CD14-positive monocyte (primary cell): ENCODE measurements at regions not wholly inside any gene's neighbourhood (a gene's known extent, or its start where the extent isn't known, plus 50 kb on each side); places are given as distances from the start of the nearest gene placed in this dataset.

Experiments
- DNase-seq, 3 donors: peaks; one replicate each; pipeline ENCODE4 v3.0.0-alpha.2; 2011 to 2022
- H2AFZ ChIP-seq: 2 replicates; pipeline ENCODE4 v1.6.0; 2012; ENCODE audit warnings: mild to moderate bottlenecking, low read depth, low read length, inconsistent platforms; ENCODE audit not compliant: insufficient read depth, poor library complexity, severe bottlenecking
- H3K27ac ChIP-seq, 2 donors: 1 replicate in 1 of 2; 2 replicates in 1 of 2; pipeline ENCODE4 v1.5.1; 2012 to 2013; ENCODE audit warnings: low read length in 2 of 2, control low read depth in 1 of 2, inconsistent platforms in 1 of 2, low read depth in 1 of 2, mild to moderate bottlenecking in 1 of 2
- H3K27me3 ChIP-seq, 2 donors: one replicate each; pipeline versions ENCODE4 v1.6.0 to v1.6.1; 2011 to 2013; ENCODE audit warnings: low read length in 2 of 2; ENCODE audit not compliant: control insufficient read depth in 2 of 2, insufficient read depth in 2 of 2
- H3K36me3 ChIP-seq, 2 donors: replicated peaks in 1 of 2; 1 replicate in 1 of 2; 2 replicates in 1 of 2; pipeline versions ENCODE4 v1.5.1 to v1.6.1; 2012 to 2013; ENCODE audit warnings: low read length in 2 of 2, control low read depth in 1 of 2, inconsistent platforms in 1 of 2, mild to moderate bottlenecking in 1 of 2; ENCODE audit not compliant: insufficient read depth in 2 of 2, control insufficient read depth in 1 of 2
- H3K4me1 ChIP-seq, 2 donors: 1 replicate in 1 of 2; 2 replicates in 1 of 2; pipeline versions ENCODE4 v1.5.1 to v1.6.1; 2012 to 2013; ENCODE audit warnings: low read length in 2 of 2, control low read depth in 1 of 2, inconsistent platforms in 1 of 2, mild to moderate bottlenecking in 1 of 2, moderate library complexity in 1 of 2; ENCODE audit not compliant: insufficient read depth in 2 of 2, control insufficient read depth in 1 of 2
- H3K4me2 ChIP-seq: replicated peaks from 2 replicates; pipeline ENCODE3; 2012; ENCODE audit warnings: low read length, moderate library complexity, mild to moderate bottlenecking; ENCODE audit not compliant: poor library complexity, severe bottlenecking; ENCODE audit errors: extremely low read depth
- H3K4me3 ChIP-seq, 3 experiments: fragments of 200-600 bp in 1 of 3; sonication (generic) in 1 of 3; replicated peaks in 1 of 3; 1 replicate in 2 of 3; 2 replicates in 1 of 3; pipeline ENCODE4 v1.5.1; 2011 to 2013; ENCODE audit warnings: low read length in 3 of 3, mild to moderate bottlenecking in 3 of 3, control low read depth in 2 of 3, low read depth in 2 of 3, inconsistent platforms in 1 of 3, moderate library complexity in 1 of 3
- H3K79me2 ChIP-seq: 2 replicates; pipeline ENCODE4 v1.6.0; 2012; ENCODE audit warnings: mild to moderate bottlenecking, control low read depth, inconsistent platforms, low read length, moderate library complexity; ENCODE audit not compliant: insufficient read depth
- H3K9ac ChIP-seq: 2 replicates; pipeline ENCODE4 v1.6.0; 2017; ENCODE audit warnings: low read length, mild to moderate bottlenecking; ENCODE audit not compliant: insufficient read depth, poor library complexity, severe bottlenecking
- H3K9me3 ChIP-seq, 2 donors: replicated peaks in 1 of 2; 1 replicate in 1 of 2; 2 replicates in 1 of 2; pipeline versions ENCODE4 v1.5.1 to v1.6.1; 2012 to 2013; ENCODE audit warnings: low read length in 2 of 2, control low read depth in 1 of 2; ENCODE audit not compliant: control insufficient read depth in 1 of 2, insufficient read depth in 1 of 2
- H4K20me1 ChIP-seq: 2 replicates; pipeline ENCODE4 v1.6.0; 2012; ENCODE audit warnings: mild to moderate bottlenecking, low read length, control low read depth, moderate library complexity; ENCODE audit not compliant: insufficient read depth
- H3K27ac Mint-ChIP-seq, 7 donors: one replicate each; pipeline ENCODE4 v1.8.0; 2020; ENCODE audit warnings: mild to moderate bottlenecking in 7 of 7, mixed read lengths in 7 of 7, moderate library complexity in 6 of 7, inconsistent platforms in 2 of 7
- H3K27me3 Mint-ChIP-seq, 3 donors: one replicate each; pipeline ENCODE4 v1.8.0; 2021 to 2022; ENCODE audit warnings: low read depth in 3 of 3, mild to moderate bottlenecking in 3 of 3, mixed read lengths in 3 of 3, moderate library complexity in 3 of 3, inconsistent platforms in 1 of 3
- H3K36me3 Mint-ChIP-seq, 2 donors: one replicate each; pipeline ENCODE4 v1.8.0; 2020; ENCODE audit warnings: mixed read lengths in 2 of 2, inconsistent platforms in 1 of 2, mild to moderate bottlenecking in 1 of 2
- H3K4me1 Mint-ChIP-seq: one replicate; pipeline ENCODE4 v1.8.0; 2020; ENCODE audit warnings: mild to moderate bottlenecking, mixed read lengths
- H3K4me3 Mint-ChIP-seq, 2 donors: one replicate each; pipeline ENCODE4 v1.8.0; 2020; ENCODE audit warnings: mild to moderate bottlenecking in 2 of 2, mixed read lengths in 2 of 2, moderate library complexity in 1 of 2
- H3K9me3 Mint-ChIP-seq, 7 donors: one replicate each; pipeline ENCODE4 v1.8.0; 2020 to 2022; ENCODE audit warnings: mixed read lengths in 7 of 7, mild to moderate bottlenecking in 6 of 7, moderate library complexity in 6 of 7, inconsistent platforms in 2 of 7
- CTCF ChIP-seq: fragments of 200-600 bp; IDR thresholded peaks from one replicate; pipeline ENCODE4 v1.8.0; 2022; ENCODE audit warnings: antibody characterized with exemption, mild to moderate bottlenecking
- WGBS: methylation state at CpG from one replicate; pipeline ENCODE4 v1.1.5; 2013; ENCODE audit warnings: missing lambda C conversion rate; ENCODE audit not compliant: insufficient coverage; 5-methylcytosine and 5-hydroxymethylcytosine counted together
- intact Hi-C, 2 donors: fragments of 100-400 bp; cut with micrococcal nuclease; formaldehyde crosslinking; loops; one replicate each; pipeline versions ENCODE4 v1.15.0 to v1.15.1; 2023

DNA sequence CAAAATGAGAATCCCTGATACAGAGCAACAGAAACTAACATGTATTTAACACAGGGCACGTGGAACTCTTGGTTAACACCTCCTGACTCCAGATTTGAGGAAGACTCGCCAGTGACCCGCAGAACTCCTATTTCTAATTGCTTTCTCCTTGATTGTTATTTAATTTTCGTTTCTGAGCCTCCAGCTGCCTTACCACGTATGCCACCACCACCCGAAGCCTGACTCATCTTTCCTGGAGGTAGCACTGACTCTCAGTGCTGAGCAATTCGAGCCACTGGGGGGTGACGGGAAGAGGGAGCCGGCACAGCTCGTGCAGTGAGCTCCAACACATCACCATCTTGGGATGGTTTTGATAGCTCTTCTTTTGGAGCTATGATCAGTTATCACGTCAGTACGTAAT lies 273.9 kb upstream of the MGMT start:
- Mint-ChIP-seq H3K4me1 (peaks cover 3% of the 10 kb centered on the region), H3K36me3 (no peaks in the 10 kb centered on the region), H3K27me3 (peaks cover 16 to 24% (median 20%) of the 10 kb centered on the region in 3 donors), H3K9me3 (peaks cover 0 to 3% (median 2%) of the 10 kb centered on the region in 7 donors), H3K27ac (no peak overlapping the region), H3K4me3 (no peak overlapping the region)
- Histone ChIP-seq H3K4me1 (no peaks in the 10 kb centered on the region), H3K27ac (no peak overlapping the region), H3K79me2 (no peaks in the 10 kb centered on the region), H3K9me3 (no peaks in the 10 kb centered on the region), H2AFZ (no peak overlapping the region), H3K4me3 (no peak overlapping the region), H3K9ac (no peak overlapping the region), H3K36me3 (no peaks in the 10 kb centered on the region), H3K27me3 (peaks cover 3 to 7% of the 10 kb centered on the region in 2 donors), H3K4me2 (no peak overlapping the region), H4K20me1 (no peaks in the 10 kb centered on the region)
- TF ChIP-seq CTCF, result no peak
- WGBS, result 52% methylated on average over 3 of the region's 12 CpGs
- intact Hi-C loops, result no loop called here
- no peak for DNase-seq

GRCh38 chr10:129194181-129194870 lies 272.7 kb upstream of the MGMT start:
- Histone ChIP-seq H3K79me2 (no peaks in the 10 kb centered on the region), H3K9ac (no peak overlapping the region), H3K27ac (no peak overlapping the region), H3K36me3 (no peaks in the 10 kb centered on the region), H3K27me3 (peaks cover 3 to 7% of the 10 kb centered on the region in 2 donors), H3K4me3 (no peak overlapping the region), H3K4me1 (no peaks in the 10 kb centered on the region), H3K9me3 (no peaks in the 10 kb centered on the region), H3K4me2 (no peak overlapping the region), H4K20me1 (no peaks in the 10 kb centered on the region), H2AFZ (no peak overlapping the region)
- Mint-ChIP-seq H3K9me3 (peaks cover 0 to 3% (median 0%) of the 10 kb centered on the region in 7 donors), H3K36me3 (no peaks in the 10 kb centered on the region), H3K27me3 (peaks cover 16 to 22% (median 20%) of the 10 kb centered on the region in 3 donors), H3K4me1 (peaks cover 3% of the 10 kb centered on the region), H3K4me3 (peak overlapping the region in 1 of 2 donors; percentile 23), H3K27ac (peak overlapping the region in 1 of 7 donors; percentile 63)
- no peak for DNase-seq
- WGBS, result no CpG with 5 or more reads among the region's 3 CpGs
- intact Hi-C loops, result no loop called here
- no peak for TF ChIP-seq CTCF
